GM19099 (cell line): ENCODE measurements at regions not wholly inside any gene's neighbourhood (a gene's known extent, or its start where the extent isn't known, plus 50 kb on each side); places are given as distances from the start of the nearest gene placed in this dataset.

Experiments used
- POLR2A ChIP-seq: IDR thresholded peaks from 3 replicates; pipeline ENCODE4 v1.6.1; 2011; ENCODE audit warnings: low read depth; ENCODE audit not compliant: insufficient read length; ENCODE audit errors: extremely low read depth

DNA sequence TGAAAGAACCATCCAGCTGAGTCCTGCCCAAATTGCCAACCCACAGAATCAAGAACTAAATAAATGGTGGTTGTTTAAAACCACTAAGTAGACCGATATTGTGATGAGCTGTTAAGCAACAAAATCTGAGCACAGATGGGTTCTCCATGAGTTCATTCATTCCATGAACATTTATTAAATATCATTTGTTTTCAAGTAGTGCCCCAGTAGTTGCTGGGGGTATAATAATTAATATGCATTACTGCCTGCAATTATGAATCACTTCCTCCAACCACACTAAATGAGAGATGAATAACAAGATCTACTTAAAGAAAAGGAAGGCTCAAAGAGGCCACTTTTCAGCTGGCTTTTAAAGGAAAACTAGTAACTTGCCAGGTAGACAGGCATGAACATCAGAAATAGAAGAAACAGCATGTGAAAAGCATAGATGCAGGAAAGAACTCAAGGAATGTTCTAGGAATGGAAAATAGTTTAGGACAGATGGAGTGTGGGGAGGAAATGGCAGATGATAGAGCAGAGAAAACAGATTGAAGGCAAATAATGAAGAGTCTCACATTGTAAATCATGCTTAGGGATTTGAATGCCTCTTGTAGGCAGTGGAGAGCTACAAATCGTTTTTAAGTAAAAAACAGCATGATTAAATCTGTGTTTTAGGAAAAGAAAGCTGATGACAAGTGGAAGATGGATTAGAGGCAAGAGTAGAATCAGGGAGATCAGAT is 641.7 kb upstream of the DIPK2B start:
- TF ChIP-seq POLR2A: no peak

DNA sequence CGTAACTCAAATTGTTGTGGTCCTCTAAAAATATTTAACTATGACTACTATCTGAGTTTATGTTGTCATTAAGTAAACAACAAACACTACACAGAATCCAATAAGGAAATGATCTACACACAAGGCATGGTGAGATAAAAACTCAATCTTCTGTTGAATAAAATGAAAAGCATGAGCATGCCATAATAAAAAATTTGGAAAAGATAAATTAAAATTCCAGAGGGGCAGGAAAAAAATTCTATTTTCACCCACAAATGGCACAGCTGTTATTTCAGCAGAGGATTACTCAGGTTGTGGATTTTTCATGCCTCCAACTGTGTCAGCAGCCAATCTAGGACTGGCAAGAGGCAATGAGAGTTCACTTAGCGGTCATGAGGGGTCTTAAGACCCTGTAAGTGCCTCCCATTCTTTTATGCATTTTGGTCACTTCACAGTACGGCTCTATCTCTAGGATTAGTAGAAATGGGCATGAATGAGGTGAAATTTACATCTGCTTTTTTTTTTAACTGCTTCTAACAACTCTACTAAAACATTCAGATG is 639.8 kb upstream of the DIPK2B start:
- TF ChIP-seq POLR2A: no peak

DNA sequence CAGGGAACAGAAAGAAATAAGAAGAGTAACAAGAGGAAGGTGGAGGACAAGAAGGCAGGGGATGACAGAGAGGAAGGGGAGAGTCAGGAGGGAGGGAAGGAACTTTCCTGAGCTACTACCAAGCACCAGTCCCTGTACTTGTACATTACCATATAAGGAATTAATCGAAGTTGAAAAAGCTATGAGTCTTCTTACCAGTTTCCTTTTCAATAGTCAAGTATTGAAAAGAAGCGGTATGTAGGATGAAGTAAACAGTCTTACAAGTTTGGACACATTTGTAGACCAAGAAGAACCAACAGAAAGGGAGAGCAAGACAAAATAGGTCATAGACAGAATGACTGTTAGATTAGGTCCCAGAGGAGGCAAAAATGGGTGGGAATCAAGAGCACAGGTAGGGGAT is 629.7 kb upstream of the DIPK2B start:
- no peak for TF ChIP-seq POLR2A

DNA sequence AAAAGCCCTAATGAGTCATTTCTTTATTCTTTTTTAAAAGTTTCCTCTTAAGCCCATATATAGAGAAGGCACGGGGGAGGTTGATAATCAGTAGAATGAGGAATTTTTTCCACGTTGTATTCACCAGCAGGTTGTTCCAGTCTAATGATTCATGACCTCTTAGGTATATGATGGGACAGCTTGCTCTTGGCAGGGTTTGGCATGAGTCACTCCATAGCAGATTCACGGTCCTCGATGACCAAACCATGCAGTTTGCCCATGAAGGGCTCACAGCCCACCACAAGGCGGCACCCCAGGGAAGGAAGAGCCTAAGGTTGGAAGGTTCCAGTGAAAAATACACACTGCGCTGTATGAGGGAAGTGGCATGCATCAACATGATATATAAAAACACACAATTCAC is 623.8 kb upstream of the DIPK2B start:
- no peak for TF ChIP-seq POLR2A

DNA sequence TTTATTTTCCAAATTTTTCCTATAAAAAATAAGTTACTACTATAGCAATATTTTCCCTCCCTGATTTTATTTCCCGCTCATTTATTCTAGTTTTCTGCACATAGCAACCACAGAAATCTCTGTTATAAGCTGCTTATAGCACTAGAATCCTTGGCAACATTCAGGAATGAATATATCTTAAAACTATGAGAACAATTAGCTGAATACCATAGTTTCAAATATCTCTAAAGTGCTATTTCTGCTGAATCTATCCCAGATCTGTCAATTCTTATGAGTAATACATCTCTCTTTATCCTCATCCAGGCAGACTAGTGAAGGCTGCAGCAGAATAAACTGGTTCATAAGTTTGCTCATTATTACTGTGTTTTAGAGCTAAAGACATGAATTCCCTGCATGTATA is 622.9 kb upstream of the DIPK2B start:
- TF ChIP-seq POLR2A: no peak

DNA sequence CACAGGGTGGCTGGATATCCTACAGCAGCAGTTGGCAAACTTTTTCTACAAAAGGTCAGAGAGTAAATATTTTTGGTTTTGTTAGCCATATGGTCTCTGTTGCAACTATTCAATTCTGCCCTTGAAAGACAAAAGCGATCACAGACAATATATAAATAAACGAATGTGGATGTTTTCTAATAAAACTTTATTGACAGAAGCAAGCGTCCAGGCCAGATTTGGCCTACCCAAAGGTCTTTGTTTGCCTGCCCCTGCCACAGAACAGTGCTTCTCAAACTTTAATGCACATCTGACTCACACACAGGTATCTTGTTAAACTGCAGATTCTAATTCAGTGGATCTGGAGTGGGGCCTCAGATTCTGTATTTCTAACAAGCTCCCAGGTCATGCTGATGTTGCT is 621.4 kb upstream of the DIPK2B start:
- no peak for TF ChIP-seq POLR2A

DNA sequence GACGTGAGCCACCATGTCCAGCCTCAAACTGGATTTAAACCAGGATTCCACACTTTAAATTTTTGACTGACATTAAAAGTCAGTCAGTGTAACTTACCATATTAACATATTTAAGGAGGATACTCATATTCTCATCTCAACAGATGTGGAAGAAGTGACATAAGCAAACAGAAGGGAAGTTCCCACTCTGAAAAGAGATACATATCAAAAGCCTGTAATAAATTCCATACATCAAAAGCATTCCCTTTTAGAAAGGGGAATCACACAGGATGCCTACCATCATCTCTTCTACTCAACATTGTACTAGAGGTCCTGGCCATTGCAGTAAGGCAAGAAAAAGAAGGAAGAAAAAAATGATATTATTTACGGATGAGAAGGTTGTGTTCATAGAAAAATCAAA is 618.2 kb upstream of the DIPK2B start:
- TF ChIP-seq POLR2A: no peak

DNA sequence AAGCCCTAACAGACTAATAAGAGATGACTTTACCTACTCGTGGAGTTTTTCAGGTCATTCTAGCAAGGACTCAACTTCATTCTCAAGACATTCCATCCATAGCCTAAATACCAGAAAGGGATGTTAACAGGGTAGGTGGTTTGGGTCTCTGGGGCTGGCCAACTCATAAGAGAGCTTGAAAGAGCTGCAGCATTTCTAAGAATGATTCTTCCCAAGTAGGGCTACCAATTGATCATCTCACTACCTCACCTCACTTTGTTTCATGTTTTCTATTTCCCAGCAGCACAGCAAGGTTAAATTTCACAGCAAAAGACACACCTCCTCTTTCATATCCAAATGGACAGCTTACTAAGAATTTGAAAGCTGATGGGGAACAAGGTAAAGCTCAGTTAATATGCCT is 614.8 kb upstream of the DIPK2B start:
- no peak for TF ChIP-seq POLR2A

DNA sequence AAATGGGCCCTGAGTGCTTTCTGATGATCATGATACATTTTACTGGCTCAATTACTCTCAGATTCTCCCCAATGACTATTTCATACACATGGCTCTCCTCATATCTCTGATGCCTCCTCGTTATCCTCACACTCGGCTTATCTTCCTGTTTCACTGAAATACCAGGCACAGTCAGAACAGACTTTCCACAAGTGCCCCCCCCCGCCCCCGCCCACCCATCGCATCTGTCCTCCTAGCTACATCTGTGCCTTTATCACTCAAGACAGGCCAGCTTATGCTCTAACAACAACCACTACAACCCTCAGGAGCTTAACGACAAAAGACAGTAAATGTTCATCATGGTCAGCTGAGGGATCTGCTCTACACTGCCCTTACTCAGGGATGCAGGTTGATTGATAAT is 610.6 kb upstream of the DIPK2B start:
- no peak for TF ChIP-seq POLR2A

DNA sequence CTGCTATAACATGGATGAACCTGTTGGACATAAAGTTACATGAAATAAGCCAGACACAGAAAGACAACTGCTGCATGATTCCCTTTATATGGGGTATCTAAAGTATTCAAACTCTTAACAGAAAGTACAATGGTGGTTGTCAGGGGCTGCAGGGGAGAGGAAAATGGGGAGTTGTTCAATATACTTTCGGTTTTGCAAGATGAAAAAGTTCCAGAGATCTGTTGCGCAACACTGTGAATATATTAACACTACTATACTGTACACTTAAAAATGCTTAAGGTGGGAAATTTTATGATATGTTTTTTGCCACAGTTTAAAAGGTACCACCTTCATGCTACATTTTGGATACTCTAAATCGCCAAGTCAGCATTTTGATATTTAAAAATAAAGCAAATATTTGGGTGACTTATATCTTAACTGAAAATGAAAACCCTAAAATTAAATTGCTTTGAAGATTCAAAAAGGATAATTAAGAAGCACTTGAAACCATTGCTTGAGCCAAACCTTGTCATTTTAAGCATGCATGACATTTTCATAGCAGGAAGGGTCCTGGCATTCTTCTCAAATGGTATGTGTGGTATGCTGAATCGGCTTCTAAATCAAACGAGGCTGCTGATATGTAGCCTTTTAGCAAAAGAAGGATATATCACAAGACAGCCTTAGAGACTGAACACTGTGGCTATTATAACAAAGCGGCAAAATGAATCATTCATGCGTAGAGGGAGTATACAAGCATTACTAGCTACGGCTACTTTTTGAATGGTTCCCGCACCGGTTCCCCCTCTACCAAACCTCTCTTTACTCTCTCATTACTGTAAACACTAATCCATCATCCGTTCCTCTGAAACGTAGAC is 607.1 kb upstream of the DIPK2B start:
- no peak for TF ChIP-seq POLR2A

DNA sequence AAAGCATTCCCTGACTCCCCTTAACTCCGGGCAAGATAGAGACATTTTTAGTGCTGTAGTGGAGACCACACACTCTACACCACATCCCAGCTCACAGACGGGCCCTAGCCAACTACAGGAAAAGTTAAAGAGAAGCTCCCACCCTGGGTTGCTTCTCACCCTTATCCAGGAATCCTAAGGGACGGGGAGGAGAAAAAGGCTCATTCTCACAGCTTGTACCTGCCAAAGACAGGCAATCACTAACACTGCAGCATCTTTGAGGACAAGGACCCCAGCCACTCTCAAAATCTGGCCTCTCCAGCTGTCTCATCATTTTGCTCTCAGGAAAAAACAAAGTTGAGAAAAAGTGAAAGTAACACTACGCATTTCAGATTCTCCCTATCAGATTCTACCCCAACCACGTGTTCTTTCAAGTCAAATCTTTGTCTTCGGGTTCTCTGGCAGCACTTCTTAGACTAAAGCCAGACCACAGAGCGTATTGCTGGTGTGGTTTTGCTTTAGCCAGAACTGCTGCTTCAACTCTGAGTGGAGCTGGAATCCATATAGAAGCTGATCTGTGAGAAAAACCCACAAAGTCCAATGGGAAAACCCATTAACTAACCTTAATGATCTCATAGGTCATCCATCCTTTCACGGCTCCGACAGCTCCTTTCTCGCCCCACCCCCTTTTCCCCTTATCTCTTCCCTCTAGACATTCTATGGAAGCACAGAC is 605.9 kb upstream of the DIPK2B start:
- no peak for TF ChIP-seq POLR2A

DNA sequence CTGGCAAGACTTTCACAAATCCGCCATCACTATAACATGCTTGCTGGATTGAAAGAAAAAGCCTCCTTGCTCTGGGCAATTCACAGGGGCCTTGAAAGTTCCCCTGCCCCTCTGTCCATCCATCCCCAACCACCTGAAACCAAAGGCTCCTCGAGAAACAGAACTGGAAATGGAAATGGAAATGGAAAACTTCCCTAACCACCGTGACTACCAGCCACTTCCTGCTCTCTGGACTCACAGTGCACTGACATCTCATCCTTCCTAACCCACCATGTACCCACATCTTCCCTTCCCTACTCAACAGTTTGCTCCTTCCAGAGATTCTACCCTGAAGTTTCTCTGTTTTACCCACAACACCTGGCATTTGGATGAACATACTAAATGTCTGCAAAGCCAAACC is 603.6 kb upstream of the DIPK2B start:
- TF ChIP-seq POLR2A: no peak

DNA sequence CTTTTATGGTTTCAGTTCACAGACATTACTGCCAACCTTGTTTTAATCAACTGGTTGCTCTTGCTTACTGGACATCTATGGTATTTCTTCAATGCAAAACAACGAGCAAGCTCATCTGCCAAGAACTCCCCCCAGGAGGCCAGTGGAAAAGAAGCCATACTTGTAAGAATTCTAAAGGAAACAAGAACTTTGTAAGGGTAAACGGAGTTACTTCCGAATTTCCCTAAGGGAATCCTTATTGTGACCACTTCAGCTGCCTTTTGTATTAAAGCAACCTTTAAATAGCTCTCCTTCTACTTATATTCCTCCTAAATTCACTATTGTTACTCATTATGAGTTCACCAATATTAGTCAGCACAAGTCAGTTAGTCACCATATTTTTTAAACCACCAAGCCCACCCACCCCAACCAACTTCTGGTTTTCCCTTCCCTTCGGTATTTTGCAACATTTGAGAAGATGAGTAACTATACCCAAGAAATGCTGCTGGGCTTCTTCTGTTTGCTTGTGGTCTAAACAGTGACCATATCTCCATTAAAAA is 602.8 kb upstream of the DIPK2B start:
- TF ChIP-seq POLR2A: no peak

DNA sequence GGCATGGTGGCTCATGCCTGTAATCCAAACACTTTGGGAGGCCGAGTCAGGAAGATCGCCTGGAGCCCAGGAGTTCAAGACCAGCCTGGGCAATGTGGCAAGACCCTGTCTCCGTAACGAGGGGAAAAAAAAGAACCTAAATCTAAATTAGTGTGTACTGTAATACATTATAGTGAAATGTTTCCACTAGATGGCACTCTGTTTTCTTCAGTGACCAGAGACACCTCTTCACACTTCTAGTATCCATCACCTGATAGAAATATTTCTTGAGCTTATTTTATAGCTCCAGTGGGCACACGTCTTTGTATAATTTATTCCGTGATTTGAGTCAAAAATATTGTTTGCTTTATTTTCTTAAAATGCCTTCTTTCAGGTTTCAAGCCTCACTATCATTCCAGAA is 600.9 kb upstream of the DIPK2B start:
- TF ChIP-seq POLR2A: no peak

DNA sequence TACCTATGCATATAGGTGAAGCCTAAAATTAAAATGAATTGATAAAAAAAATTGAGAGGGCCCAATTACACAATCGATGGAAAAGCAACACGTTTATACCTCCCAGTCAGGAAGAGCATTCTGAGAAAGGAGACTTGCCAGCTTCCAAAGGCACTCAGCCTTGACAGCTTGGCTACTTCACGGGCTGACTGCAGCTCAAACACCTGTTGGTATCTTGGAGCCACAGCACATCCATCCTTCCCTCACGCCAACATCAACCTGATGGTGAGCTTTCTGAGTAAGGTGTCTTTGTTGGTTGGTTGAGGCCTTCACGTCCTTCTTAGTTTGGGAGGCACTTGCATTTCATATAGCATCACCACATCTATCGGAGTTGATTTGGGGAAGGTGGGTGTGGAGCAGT is 598.9 kb upstream of the DIPK2B start:
- TF ChIP-seq POLR2A: no peak
